ENCODE measurements at regions not wholly inside any gene's neighbourhood (a gene's known extent, or its start where the extent isn't known, plus 50 kb on each side); places are given as distances from the start of the nearest gene placed in this dataset.

GRCh38 chr5:78717674-78718584, 69.4 kb upstream of the LHFPL2 start:
- Histone ChIP-seq H2AFZ (ENCODE audit: low read depth, low read length, poor library complexity, severe bottlenecking) (no peak overlapping the region), H3K9me2 (ENCODE audit: insufficient read depth) (no peaks in the 10 kb centered on the region), H3K4me3 (replicated peaks in 1 of 2; ENCODE audit: low read depth in 1 of 2, low read length in 2 of 2) (no peak overlapping the region), H3K4me1 (ENCODE audit: control insufficient read depth in 1 of 2, insufficient read depth in 2 of 2, low read length in 2 of 2) (no peaks in the 10 kb centered on the region), H3K4me2 (ENCODE audit: low read length) (no peak overlapping the region), H3K9ac (ENCODE audit: low read length) (no peak overlapping the region), H3K79me2 (ENCODE audit: insufficient read depth, low read length) (no peaks in the 10 kb centered on the region), H3K27ac (ENCODE audit: low read depth, low read length) (no peak overlapping the region), H3K27me3 (ENCODE audit: insufficient read depth, low read length) (no peaks in the 10 kb centered on the region), H3K36me3 (ENCODE audit: control insufficient read depth in 1 of 2, insufficient read depth in 2 of 2, low read length in 2 of 2) (no peaks in the 10 kb centered on the region), H3K9me3 (ENCODE audit: control insufficient read depth in 1 of 2, insufficient read depth in 1 of 2, low read depth in 1 of 2, low read length in 2 of 2) (no peaks in the 10 kb centered on the region), H4K20me1 (ENCODE audit: insufficient read depth) (no peaks in the 10 kb centered on the region)
- DNase-seq (ENCODE audit: low read depth, low spot score): no peak
- ChIA-PET CTCF (no interaction called here), POLR2A (no interaction called here), RAD21 (ENCODE audit: low non-redundant PET in 1 of 2, low total read pairs in 2 of 2, uncharacterized antibody in 2 of 2, unreplicated experiment in 2 of 2) (no interaction called here)
- TF ChIP-seq FOSL1 (IDR thresholded peaks at IDR 0.05; ENCODE audit: low read depth): 0 out of 2 replicates have a peak, but pooled peaks have one; percentile 15
- no peak for TF ChIP-seq CTCF (IDR thresholded peaks at IDR 0.05 in 2 of 3, conservative IDR thresholded peaks at IDR 0.05 in 1 of 3; ENCODE audit: borderline replicate concordance in 1 of 3, insufficient read depth in 1 of 3, low read depth in 2 of 3, low read length in 2 of 3)
- no peak for ATAC-seq
- no TSS peak for BruUV-seq (replicated peaks)
- intact Hi-C loops (cut with micrococcal nuclease): no loop called here

GRCh38 chr5:78716206-78716605, 67.6 kb upstream of the LHFPL2 start:
- intact Hi-C loops (cut with micrococcal nuclease): no loop called here
- BruUV-seq (replicated peaks): no TSS peak
- Histone ChIP-seq H2AFZ (ENCODE audit: low read depth, low read length, poor library complexity, severe bottlenecking) (no peak overlapping the region), H3K27ac (ENCODE audit: low read depth, low read length) (no peak overlapping the region), H3K36me3 (ENCODE audit: control insufficient read depth in 1 of 2, insufficient read depth in 2 of 2, low read length in 2 of 2) (no peaks in the 10 kb centered on the region), H3K27me3 (ENCODE audit: insufficient read depth, low read length) (no peaks in the 10 kb centered on the region), H3K4me1 (ENCODE audit: control insufficient read depth in 1 of 2, insufficient read depth in 2 of 2, low read length in 2 of 2) (no peaks in the 10 kb centered on the region), H3K4me3 (replicated peaks in 1 of 2; ENCODE audit: low read depth in 1 of 2, low read length in 2 of 2) (no peak overlapping the region), H3K9ac (ENCODE audit: low read length) (no peak overlapping the region), H3K4me2 (ENCODE audit: low read length) (no peak overlapping the region), H4K20me1 (ENCODE audit: insufficient read depth) (no peaks in the 10 kb centered on the region), H3K9me2 (ENCODE audit: insufficient read depth) (no peaks in the 10 kb centered on the region), H3K9me3 (ENCODE audit: control insufficient read depth in 1 of 2, insufficient read depth in 1 of 2, low read depth in 1 of 2, low read length in 2 of 2) (no peaks in the 10 kb centered on the region), H3K79me2 (ENCODE audit: insufficient read depth, low read length) (no peaks in the 10 kb centered on the region)
- ATAC-seq (no peak), DNase-seq (ENCODE audit: low read depth, low spot score) (no peak)
- TF ChIP-seq RAD21 (IDR thresholded peaks at IDR 0.05; ENCODE audit: low read depth) (no peak), EZH2 (IDR thresholded peaks at IDR 0.05) (no peak), POLR2A (IDR thresholded peaks at IDR 0.05; ENCODE audit: borderline replicate concordance, extremely low read depth, insufficient read depth, insufficient read length) (no peak), CEBPB (IDR thresholded peaks at IDR 0.05; ENCODE audit: low read depth) (no peak), REST (IDR thresholded peaks at IDR 0.05; ENCODE audit: low read depth) (no peak), ZNF274 (IDR thresholded peaks at IDR 0.05; ENCODE audit: low read depth, low read length) (no peak), ATF3 (IDR thresholded peaks at IDR 0.05) (no peak), SIN3A (IDR thresholded peaks at IDR 0.05; ENCODE audit: low read depth) (no peak)
- ChIA-PET RAD21 (ENCODE audit: low non-redundant PET in 1 of 2, low total read pairs in 2 of 2, uncharacterized antibody in 2 of 2, unreplicated experiment in 2 of 2) (no interaction called here), POLR2A (interaction anchor here (1.3 kb wide), 1 partner anchor 16 kb away, joined by 4 read pairs; no protein-coding TSS in a partner anchor), CTCF (no interaction called here)

Data from HCT116 (cell line).